ENCODE measurements at regions not wholly inside any gene's neighbourhood (a gene's known extent, or its start where the extent isn't known, plus 50 kb on each side); places are given as distances from the start of the nearest gene placed in this dataset.
"Not testable (repeated sequence)": the region's sequence is repeated elsewhere in the genome, so short reads cannot be mapped to it uniquely, and the experiment has no call there.

- no peak for DNase-seq (ENCODE audit: low read depth)
- TF ChIP-seq, protein P1, sequence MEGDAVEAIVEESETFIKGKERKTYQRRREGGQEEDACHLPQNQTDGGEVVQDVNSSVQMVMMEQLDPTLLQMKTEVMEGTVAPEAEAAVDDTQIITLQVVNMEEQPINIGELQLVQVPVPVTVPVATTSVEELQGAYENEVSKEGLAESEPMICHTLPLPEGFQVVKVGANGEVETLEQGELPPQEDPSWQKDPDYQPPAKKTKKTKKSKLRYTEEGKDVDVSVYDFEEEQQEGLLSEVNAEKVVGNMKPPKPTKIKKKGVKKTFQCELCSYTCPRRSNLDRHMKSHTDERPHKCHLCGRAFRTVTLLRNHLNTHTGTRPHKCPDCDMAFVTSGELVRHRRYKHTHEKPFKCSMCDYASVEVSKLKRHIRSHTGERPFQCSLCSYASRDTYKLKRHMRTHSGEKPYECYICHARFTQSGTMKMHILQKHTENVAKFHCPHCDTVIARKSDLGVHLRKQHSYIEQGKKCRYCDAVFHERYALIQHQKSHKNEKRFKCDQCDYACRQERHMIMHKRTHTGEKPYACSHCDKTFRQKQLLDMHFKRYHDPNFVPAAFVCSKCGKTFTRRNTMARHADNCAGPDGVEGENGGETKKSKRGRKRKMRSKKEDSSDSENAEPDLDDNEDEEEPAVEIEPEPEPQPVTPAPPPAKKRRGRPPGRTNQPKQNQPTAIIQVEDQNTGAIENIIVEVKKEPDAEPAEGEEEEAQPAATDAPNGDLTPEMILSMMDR (conservative IDR thresholded peaks at IDR 0.05; ENCODE audit: low read depth, low read length), result no peak
- no peak overlapping the region for H3K4me3 ChIP-seq (ENCODE audit: low read depth, low read length)
These were observed 114.2 kb upstream of the TSC22D1 start for GRCh38 chr13:44690376-44690775.

- DNase-seq (ENCODE audit: low read depth), result no peak
- H3K4me3 ChIP-seq (ENCODE audit: low read depth, low read length), result no peak overlapping the region
- TF ChIP-seq, protein P1 (conservative IDR thresholded peaks at IDR 0.05; ENCODE audit: low read depth, low read length), result no peak
These were observed 112.5 kb upstream of the TSC22D1 start for GRCh38 chr13:44688652-44689051.

GRCh38 chr13:44686531-44686934, 110.4 kb upstream of the TSC22D1 start:
- no peak overlapping the region for H3K4me3 ChIP-seq (ENCODE audit: low read depth, low read length)
- DNase-seq (ENCODE audit: low read depth), result no peak
- TF ChIP-seq, protein P1 (conservative IDR thresholded peaks at IDR 0.05; ENCODE audit: low read depth, low read length), result no peak

- DNase-seq (ENCODE audit: low read depth), result no peak
- TF ChIP-seq, protein P1 (conservative IDR thresholded peaks at IDR 0.05; ENCODE audit: low read depth, low read length), result no peak
- no peak overlapping the region for H3K4me3 ChIP-seq (ENCODE audit: low read depth, low read length)
These were observed 109.5 kb upstream of the TSC22D1 start for GRCh38 chr13:44685641-44686040.

DNA sequence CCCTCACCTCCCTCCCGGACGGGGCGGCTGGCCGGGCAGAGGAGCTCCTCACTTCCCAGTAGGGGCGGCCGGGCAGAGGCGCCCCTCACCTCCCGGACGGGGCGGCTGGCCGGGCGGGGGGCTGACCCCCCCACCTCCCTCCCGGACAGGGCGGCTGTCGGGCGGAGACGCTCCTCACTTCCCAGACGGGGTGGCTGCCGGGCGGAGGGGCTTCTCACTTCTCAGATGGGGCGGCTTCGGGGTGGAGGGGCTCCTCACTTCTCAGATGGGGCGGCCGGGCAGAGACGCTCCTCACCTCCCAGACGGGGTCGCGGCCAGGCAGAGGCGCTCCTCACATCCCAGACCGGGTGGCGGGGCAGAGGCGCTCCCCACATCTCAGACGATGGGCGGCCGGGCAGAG, 106.3 kb upstream of the TSC22D1 start:
- not testable (repeated sequence) for DNase-seq (ENCODE audit: low read depth); H3K4me3 ChIP-seq (ENCODE audit: low read depth, low read length)

- TF ChIP-seq, protein P1 (conservative IDR thresholded peaks at IDR 0.05; ENCODE audit: low read depth, low read length), result no peak
- no peak for DNase-seq (ENCODE audit: low read depth)
These were observed 104.7 kb upstream of the TSC22D1 start for GRCh38 chr13:44680746-44681355.

GRCh38 chr13:44679597-44679996, 103.5 kb upstream of the TSC22D1 start:
- TF ChIP-seq, protein P1 (conservative IDR thresholded peaks at IDR 0.05; ENCODE audit: low read depth, low read length), result no peak
- no peak overlapping the region for H3K4me3 ChIP-seq (ENCODE audit: low read depth, low read length)
- no peak for DNase-seq (ENCODE audit: low read depth)

More at GRCh38 chr13:44680746-44681355, 104.7 kb upstream of the TSC22D1 start:
- no peak overlapping the region for H3K4me3 ChIP-seq (ENCODE audit: low read depth, low read length)
